H1 (cell line): ENCODE measurements at regions not wholly inside any gene's neighbourhood (a gene's known extent, or its start where the extent isn't known, plus 50 kb on each side); places are given as distances from the start of the nearest gene placed in this dataset.

Experiments
- BRCA1 ChIP-seq: IDR thresholded peaks from 2 replicates; pipeline ENCODE4 v1.6.1; 2012; ENCODE audit warnings: low read depth, low read length, improper control_type of control experiment
- CTBP2 ChIP-seq: IDR thresholded peaks from 2 replicates; pipeline ENCODE4 v1.7.0; 2011; ENCODE audit warnings: borderline replicate concordance, mild to moderate bottlenecking, moderate library complexity, mixed read lengths, low read length; ENCODE audit not compliant: insufficient read depth, insufficient read length
- GTF2F1 ChIP-seq: IDR thresholded peaks from 2 replicates; pipeline ENCODE4 v1.6.1; 2012; ENCODE audit warnings: low read depth, low read length, improper control_type of control experiment, borderline replicate concordance
- HDAC6 ChIP-seq: IDR thresholded peaks from one replicate; pipeline ENCODE4 v1.7.1; 2012; ENCODE audit warnings: low read depth, mild to moderate bottlenecking, inconsistent platforms, low read length, moderate library complexity
- TAF7 ChIP-seq: optimal IDR thresholded peaks from 2 replicates; pipeline ENCODE3; 2011; ENCODE audit warnings: low read depth, mild to moderate bottlenecking, inconsistent platforms, low read length, moderate library complexity, borderline replicate concordance
- TF ChIP-seq, protein P1 (sequence below): fragments of 300-600 bp; sonication (generic); IDR thresholded peaks from 2 replicates; pipeline ENCODE4 v1.7.1; 2012; ENCODE audit warnings: low read length, moderate library complexity, mild to moderate bottlenecking, inconsistent platforms; ENCODE audit not compliant: insufficient replicate concordance
- TF ChIP-seq, protein P2 (sequence below): IDR thresholded peaks from 2 replicates; pipeline ENCODE4 v1.6.1; 2011; ENCODE audit warnings: low read length, improper control_type of control experiment

DNA sequence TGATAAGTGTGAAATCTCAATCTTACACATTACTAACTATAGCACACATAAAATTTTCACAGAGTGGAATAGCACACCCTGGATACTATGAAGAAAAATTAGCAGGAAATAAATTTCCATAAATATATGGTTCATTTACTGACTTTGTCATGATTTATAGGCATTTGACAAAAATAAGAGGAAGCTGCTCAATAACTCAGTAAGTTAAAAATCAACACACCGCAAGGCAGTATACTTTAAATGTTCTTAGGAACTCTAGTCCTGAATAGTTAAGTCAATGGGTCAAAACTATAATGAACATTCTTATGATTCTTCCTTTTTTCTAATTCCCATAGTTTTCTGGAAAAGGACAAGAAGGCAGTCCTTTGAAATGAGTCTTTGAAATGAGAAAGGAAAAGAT is 1557.8 kb upstream of the RAG2 start (continued):
- TF ChIP-seq, protein P1, sequence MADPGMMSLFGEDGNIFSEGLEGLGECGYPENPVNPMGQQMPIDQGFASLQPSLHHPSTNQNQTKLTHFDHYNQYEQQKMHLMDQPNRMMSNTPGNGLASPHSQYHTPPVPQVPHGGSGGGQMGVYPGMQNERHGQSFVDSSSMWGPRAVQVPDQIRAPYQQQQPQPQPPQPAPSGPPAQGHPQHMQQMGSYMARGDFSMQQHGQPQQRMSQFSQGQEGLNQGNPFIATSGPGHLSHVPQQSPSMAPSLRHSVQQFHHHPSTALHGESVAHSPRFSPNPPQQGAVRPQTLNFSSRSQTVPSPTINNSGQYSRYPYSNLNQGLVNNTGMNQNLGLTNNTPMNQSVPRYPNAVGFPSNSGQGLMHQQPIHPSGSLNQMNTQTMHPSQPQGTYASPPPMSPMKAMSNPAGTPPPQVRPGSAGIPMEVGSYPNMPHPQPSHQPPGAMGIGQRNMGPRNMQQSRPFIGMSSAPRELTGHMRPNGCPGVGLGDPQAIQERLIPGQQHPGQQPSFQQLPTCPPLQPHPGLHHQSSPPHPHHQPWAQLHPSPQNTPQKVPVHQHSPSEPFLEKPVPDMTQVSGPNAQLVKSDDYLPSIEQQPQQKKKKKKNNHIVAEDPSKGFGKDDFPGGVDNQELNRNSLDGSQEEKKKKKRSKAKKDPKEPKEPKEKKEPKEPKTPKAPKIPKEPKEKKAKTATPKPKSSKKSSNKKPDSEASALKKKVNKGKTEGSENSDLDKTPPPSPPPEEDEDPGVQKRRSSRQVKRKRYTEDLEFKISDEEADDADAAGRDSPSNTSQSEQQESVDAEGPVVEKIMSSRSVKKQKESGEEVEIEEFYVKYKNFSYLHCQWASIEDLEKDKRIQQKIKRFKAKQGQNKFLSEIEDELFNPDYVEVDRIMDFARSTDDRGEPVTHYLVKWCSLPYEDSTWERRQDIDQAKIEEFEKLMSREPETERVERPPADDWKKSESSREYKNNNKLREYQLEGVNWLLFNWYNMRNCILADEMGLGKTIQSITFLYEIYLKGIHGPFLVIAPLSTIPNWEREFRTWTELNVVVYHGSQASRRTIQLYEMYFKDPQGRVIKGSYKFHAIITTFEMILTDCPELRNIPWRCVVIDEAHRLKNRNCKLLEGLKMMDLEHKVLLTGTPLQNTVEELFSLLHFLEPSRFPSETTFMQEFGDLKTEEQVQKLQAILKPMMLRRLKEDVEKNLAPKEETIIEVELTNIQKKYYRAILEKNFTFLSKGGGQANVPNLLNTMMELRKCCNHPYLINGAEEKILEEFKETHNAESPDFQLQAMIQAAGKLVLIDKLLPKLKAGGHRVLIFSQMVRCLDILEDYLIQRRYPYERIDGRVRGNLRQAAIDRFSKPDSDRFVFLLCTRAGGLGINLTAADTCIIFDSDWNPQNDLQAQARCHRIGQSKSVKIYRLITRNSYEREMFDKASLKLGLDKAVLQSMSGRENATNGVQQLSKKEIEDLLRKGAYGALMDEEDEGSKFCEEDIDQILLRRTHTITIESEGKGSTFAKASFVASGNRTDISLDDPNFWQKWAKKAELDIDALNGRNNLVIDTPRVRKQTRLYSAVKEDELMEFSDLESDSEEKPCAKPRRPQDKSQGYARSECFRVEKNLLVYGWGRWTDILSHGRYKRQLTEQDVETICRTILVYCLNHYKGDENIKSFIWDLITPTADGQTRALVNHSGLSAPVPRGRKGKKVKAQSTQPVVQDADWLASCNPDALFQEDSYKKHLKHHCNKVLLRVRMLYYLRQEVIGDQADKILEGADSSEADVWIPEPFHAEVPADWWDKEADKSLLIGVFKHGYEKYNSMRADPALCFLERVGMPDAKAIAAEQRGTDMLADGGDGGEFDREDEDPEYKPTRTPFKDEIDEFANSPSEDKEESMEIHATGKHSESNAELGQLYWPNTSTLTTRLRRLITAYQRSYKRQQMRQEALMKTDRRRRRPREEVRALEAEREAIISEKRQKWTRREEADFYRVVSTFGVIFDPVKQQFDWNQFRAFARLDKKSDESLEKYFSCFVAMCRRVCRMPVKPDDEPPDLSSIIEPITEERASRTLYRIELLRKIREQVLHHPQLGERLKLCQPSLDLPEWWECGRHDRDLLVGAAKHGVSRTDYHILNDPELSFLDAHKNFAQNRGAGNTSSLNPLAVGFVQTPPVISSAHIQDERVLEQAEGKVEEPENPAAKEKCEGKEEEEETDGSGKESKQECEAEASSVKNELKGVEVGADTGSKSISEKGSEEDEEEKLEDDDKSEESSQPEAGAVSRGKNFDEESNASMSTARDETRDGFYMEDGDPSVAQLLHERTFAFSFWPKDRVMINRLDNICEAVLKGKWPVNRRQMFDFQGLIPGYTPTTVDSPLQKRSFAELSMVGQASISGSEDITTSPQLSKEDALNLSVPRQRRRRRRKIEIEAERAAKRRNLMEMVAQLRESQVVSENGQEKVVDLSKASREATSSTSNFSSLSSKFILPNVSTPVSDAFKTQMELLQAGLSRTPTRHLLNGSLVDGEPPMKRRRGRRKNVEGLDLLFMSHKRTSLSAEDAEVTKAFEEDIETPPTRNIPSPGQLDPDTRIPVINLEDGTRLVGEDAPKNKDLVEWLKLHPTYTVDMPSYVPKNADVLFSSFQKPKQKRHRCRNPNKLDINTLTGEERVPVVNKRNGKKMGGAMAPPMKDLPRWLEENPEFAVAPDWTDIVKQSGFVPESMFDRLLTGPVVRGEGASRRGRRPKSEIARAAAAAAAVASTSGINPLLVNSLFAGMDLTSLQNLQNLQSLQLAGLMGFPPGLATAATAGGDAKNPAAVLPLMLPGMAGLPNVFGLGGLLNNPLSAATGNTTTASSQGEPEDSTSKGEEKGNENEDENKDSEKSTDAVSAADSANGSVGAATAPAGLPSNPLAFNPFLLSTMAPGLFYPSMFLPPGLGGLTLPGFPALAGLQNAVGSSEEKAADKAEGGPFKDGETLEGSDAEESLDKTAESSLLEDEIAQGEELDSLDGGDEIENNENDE, result no peak
- TF ChIP-seq HDAC6, result no peak
- no peak for TF ChIP-seq CTBP2
- no peak for TF ChIP-seq TAF7
- TF ChIP-seq BRCA1, result no peak
- TF ChIP-seq GTF2F1, result no peak
- TF ChIP-seq, protein P2, sequence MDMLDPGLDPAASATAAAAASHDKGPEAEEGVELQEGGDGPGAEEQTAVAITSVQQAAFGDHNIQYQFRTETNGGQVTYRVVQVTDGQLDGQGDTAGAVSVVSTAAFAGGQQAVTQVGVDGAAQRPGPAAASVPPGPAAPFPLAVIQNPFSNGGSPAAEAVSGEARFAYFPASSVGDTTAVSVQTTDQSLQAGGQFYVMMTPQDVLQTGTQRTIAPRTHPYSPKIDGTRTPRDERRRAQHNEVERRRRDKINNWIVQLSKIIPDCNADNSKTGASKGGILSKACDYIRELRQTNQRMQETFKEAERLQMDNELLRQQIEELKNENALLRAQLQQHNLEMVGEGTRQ, result no peak
